ENCODE measurements at regions not wholly inside any gene's neighbourhood (a gene's known extent, or its start where the extent isn't known, plus 50 kb on each side); places are given as distances from the start of the nearest gene placed in this dataset.

DNA sequence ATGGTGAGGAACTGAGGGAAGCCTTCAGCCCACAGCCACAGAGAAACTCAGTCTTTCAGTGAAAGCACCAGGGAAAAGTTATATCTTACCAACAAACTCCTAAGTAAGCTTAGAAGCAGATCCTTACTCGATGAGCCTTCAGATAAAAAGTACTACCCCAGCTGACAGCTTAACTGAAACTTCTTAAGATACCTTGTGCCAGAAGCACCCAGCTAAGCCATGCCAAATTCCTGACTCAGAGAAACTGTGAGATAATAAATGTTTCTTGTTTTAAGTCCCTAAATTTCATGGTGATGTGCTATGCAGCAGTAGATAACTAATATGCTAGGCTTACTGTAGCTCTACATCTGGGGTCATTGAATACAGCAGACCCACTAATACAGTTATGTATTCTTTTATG, 2025.0 kb downstream of the LRRC4C start:
- no peak for TF ChIP-seq ZSCAN20 (CRISPR knock-in tag; IDR thresholded peaks at IDR 0.05; ENCODE audit: borderline replicate concordance)
- no peak for TF ChIP-seq ZNF572 (CRISPR knock-in tag; IDR thresholded peaks at IDR 0.05)
- TF ChIP-seq MBD4 (IDR thresholded peaks at IDR 0.05; ENCODE audit: borderline replicate concordance, low read length), result no peak
- Histone ChIP-seq H3K9ac (ENCODE audit: insufficient read depth, low read depth, low read length) (no peak overlapping the region), H3K4me2 (ENCODE audit: low read depth, low read length) (no peak overlapping the region), H3K36me3 (replicated peaks in 1 of 2; ENCODE audit: control insufficient read depth in 1 of 2, insufficient read depth in 2 of 2, low read length in 2 of 2) (no peaks in the 10 kb centered on the region), H2AFZ (ENCODE audit: low read length) (no peak overlapping the region), H4K20me1 (ENCODE audit: insufficient read depth, low read length) (no peaks in the 10 kb centered on the region), H3K4me3 (replicated peaks in 1 of 3; ENCODE audit: insufficient read depth in 1 of 3, low read depth in 2 of 3, low read length in 3 of 3) (no peak overlapping the region), H3K27ac (ENCODE audit: extremely low read length, insufficient read depth, low read length) (no peak overlapping the region), H3K4me1 (ENCODE audit: insufficient read depth, low read length) (no peaks in the 10 kb centered on the region), H3K27me3 (ENCODE audit: control insufficient read depth in 1 of 2, insufficient read depth in 2 of 2, low read length in 2 of 2) (no peaks in the 10 kb centered on the region; a peak in 1 of 5 replicates), H3K9me3 (ENCODE audit: low read length) (peaks cover 6% of the 10 kb centered on the region), H3K79me2 (ENCODE audit: insufficient read depth, low read length) (no peaks in the 10 kb centered on the region)
- intact Hi-C loops (cut with micrococcal nuclease; ENCODE audit: unreplicated experiment) (no loop called here), in situ Hi-C loops (cut with HindIII; ENCODE audit: extremely low pct_ligation_motif_present, low pct_unique_long_range_greater_than_20kb) (no loop called here)
- no peak for FAIRE-seq
- ChIA-PET CTCF (ENCODE audit: low intra/inter-chr PET ratio, low total read pairs) (no interaction called here), POLR2A (no interaction called here)
- ATAC-seq, result no peak
- no peak for DNase-seq (ENCODE audit: low spot score)
- no TSS peak for BruUV-seq (replicated peaks)
- 9% methylated on average over 1 of the region's 1 CpG for WGBS (ENCODE audit: low lambda C conversion rate)

DNA sequence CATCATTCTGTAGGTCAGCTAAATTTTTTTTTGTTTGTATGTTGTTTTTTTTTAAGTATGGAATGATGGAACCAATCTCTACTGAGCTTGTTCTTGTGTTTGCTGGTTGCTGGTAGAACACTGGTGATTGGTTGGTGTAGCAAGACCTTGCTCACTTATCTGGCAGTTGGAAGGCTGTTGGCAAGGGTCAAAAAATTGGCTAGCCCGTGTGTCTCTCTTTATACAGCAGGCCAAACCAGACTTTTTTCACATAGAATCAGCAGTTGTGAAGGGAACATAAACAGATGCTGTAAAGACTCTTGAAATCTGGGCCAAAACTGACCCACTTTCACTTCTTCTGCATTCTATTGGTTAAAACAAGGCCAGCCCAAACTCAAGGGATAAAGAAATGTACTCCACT, 2026.5 kb downstream of the LRRC4C start:
- Histone ChIP-seq H3K9me3 (ENCODE audit: low read length) (peaks cover 6% of the 10 kb centered on the region), H3K36me3 (replicated peaks in 1 of 2; ENCODE audit: control insufficient read depth in 1 of 2, insufficient read depth in 2 of 2, low read length in 2 of 2) (no peaks in the 10 kb centered on the region), H2AFZ (ENCODE audit: low read length) (no peak overlapping the region), H3K27me3 (ENCODE audit: control insufficient read depth in 1 of 2, insufficient read depth in 2 of 2, low read length in 2 of 2) (no peaks in the 10 kb centered on the region), H3K4me1 (ENCODE audit: insufficient read depth, low read length) (no peaks in the 10 kb centered on the region), H3K27ac (ENCODE audit: extremely low read length, insufficient read depth, low read length) (no peak overlapping the region), H4K20me1 (ENCODE audit: insufficient read depth, low read length) (no peaks in the 10 kb centered on the region), H3K9ac (ENCODE audit: insufficient read depth, low read depth, low read length) (no peak overlapping the region), H3K79me2 (ENCODE audit: insufficient read depth, low read length) (no peaks in the 10 kb centered on the region), H3K4me3 (replicated peaks in 1 of 3; ENCODE audit: insufficient read depth in 1 of 3, low read depth in 2 of 3, low read length in 3 of 3) (no peak overlapping the region), H3K4me2 (ENCODE audit: low read depth, low read length) (no peak overlapping the region)
- ChIA-PET POLR2A (no interaction called here), CTCF (ENCODE audit: low intra/inter-chr PET ratio, low total read pairs) (no interaction called here)
- FAIRE-seq, result no peak
- ATAC-seq, result no peak
- WGBS (ENCODE audit: low lambda C conversion rate), result 0% methylated on average over 1 of the region's 1 CpG
- BruUV-seq (replicated peaks), result no TSS peak
- intact Hi-C loops (cut with micrococcal nuclease; ENCODE audit: unreplicated experiment) (no loop called here), in situ Hi-C loops (cut with HindIII; ENCODE audit: extremely low pct_ligation_motif_present, low pct_unique_long_range_greater_than_20kb) (no loop called here)
- DNase-seq (ENCODE audit: low spot score), result no peak
- TF ChIP-seq ZNF567 (CRISPR knock-in tag; IDR thresholded peaks at IDR 0.05; ENCODE audit: borderline replicate concordance) (no peak), MXD3 (CRISPR knock-in tag; IDR thresholded peaks at IDR 0.05) (no peak), ZNF816 (CRISPR knock-in tag; IDR thresholded peaks at IDR 0.05; ENCODE audit: borderline replicate concordance) (no peak), IKZF1 (IDR thresholded peaks at IDR 0.05) (no peak), ZNF605 (CRISPR knock-in tag; IDR thresholded peaks at IDR 0.05) (no peak), FOXA1 (IDR thresholded peaks at IDR 0.05) (no peak), FOXA1 (CRISPR knock-in tag; IDR thresholded peaks at IDR 0.05) (no peak), SOX5 (CRISPR knock-in tag; IDR thresholded peaks at IDR 0.05; ENCODE audit: borderline replicate concordance) (no peak), ZNF446 (CRISPR knock-in tag; IDR thresholded peaks at IDR 0.05) (no peak), HDAC2 (CRISPR knock-in tag; IDR thresholded peaks at IDR 0.05) (no peak), ZNF768 (CRISPR knock-in tag; IDR thresholded peaks at IDR 0.05) (no peak), IRX3 (CRISPR knock-in tag; IDR thresholded peaks at IDR 0.05; ENCODE audit: borderline replicate concordance, low read depth) (no peak), KLF6 (CRISPR knock-in tag; IDR thresholded peaks at IDR 0.05) (no peak), SIN3B (IDR thresholded peaks at IDR 0.05; ENCODE audit: low read length) (no peak), ZNF260 (CRISPR knock-in tag; IDR thresholded peaks at IDR 0.05; ENCODE audit: borderline replicate concordance, low read depth) (no peak), ZNF496 (CRISPR knock-in tag; IDR thresholded peaks at IDR 0.05; ENCODE audit: insufficient replicate concordance) (no peak)
- TF ChIP-seq, protein P1, sequence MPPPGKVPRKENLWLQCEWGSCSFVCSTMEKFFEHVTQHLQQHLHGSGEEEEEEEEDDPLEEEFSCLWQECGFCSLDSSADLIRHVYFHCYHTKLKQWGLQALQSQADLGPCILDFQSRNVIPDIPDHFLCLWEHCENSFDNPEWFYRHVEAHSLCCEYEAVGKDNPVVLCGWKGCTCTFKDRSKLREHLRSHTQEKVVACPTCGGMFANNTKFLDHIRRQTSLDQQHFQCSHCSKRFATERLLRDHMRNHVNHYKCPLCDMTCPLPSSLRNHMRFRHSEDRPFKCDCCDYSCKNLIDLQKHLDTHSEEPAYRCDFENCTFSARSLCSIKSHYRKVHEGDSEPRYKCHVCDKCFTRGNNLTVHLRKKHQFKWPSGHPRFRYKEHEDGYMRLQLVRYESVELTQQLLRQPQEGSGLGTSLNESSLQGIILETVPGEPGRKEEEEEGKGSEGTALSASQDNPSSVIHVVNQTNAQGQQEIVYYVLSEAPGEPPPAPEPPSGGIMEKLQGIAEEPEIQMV (CRISPR knock-in tag; IDR thresholded peaks at IDR 0.05; ENCODE audit: low read depth), result no peak

Data from HepG2 (cell line).